K562 (cell line): ENCODE measurements at regions not wholly inside any gene's neighbourhood (a gene's known extent, or its start where the extent isn't known, plus 50 kb on each side); places are given as distances from the start of the nearest gene placed in this dataset.

ENCODE experiments used
- CGGBP1 ChIP-seq: fragments of 250-450 bp; sonication (Bioruptor Pico); IDR thresholded peaks from 2 replicates; pipeline ENCODE4 v1.9.0; 2021; ENCODE audit warnings: mild to moderate bottlenecking
- DNMT1 ChIP-seq: fragments of 450-650 bp; IDR thresholded peaks from 2 replicates; pipeline ENCODE4 v1.6.1; 2016; ENCODE audit warnings: antibody characterized with exemption, mild to moderate bottlenecking
- HNRNPK ChIP-seq: fragments of 200-400 bp; formaldehyde crosslinking; IDR thresholded peaks from one replicate; pipeline ENCODE4 v1.6.1; 2018; ENCODE audit warnings: mild to moderate bottlenecking, low read depth, low read length; ENCODE audit not compliant: poor library complexity, severe bottlenecking
- MEIS2 ChIP-seq: fragments of 450-650 bp; IDR thresholded peaks from 2 replicates; pipeline ENCODE4 v1.6.1; 2014; ENCODE audit warnings: mild to moderate bottlenecking; ENCODE audit not compliant: partially characterized antibody
- MYBL2 ChIP-seq, 2 experiments: fragments of 450-650 bp in 1 of 2; sonication (generic) in 1 of 2; formaldehyde crosslinking in 1 of 2; IDR thresholded peaks; 2 replicates each; pipeline versions ENCODE4 v1.6.1 to v1.8.1; 2017 to 2022; ENCODE audit warnings: borderline replicate concordance in 1 of 2, inconsistent platforms in 1 of 2, low read depth in 1 of 2, mild to moderate bottlenecking in 1 of 2, missing genetic modification reagents in 1 of 2, moderate library complexity in 1 of 2
- OTX1 ChIP-seq: fragments of 450-650 bp; formaldehyde crosslinking; IDR thresholded peaks from 2 replicates; pipeline ENCODE4 v1.4.0; 2022; ENCODE audit warnings: mild to moderate bottlenecking
- PKNOX1 ChIP-seq: fragments of 450-650 bp; IDR thresholded peaks from 2 replicates; pipeline ENCODE4 v1.6.1; 2016
- PTRF ChIP-seq: fragments of 450-650 bp; IDR thresholded peaks from 2 replicates; pipeline ENCODE4 v1.6.1; 2016; ENCODE audit warnings: mild to moderate bottlenecking, missing genetic modification characterization, missing compliant biosample characterization
- SP1 ChIP-seq: sonication (generic); formaldehyde crosslinking; IDR thresholded peaks from 2 replicates; pipeline ENCODE4 v1.8.1; 2022; ENCODE audit warnings: mild to moderate bottlenecking, missing genetic modification reagents
- TAF15 ChIP-seq: fragments of 200-400 bp; formaldehyde crosslinking; IDR thresholded peaks from 2 replicates; pipeline ENCODE4 v1.6.1; 2017; ENCODE audit warnings: mild to moderate bottlenecking, low read depth, low read length, moderate library complexity
- TAF7 ChIP-seq: fragments of 450-650 bp; IDR thresholded peaks from 2 replicates; pipeline ENCODE4 v1.6.1; 2016; ENCODE audit warnings: missing genetic modification characterization, missing compliant biosample characterization
- TEAD2 ChIP-seq: fragments of 450-650 bp; IDR thresholded peaks from 2 replicates; pipeline ENCODE4 v1.6.1; 2016; ENCODE audit warnings: missing genetic modification characterization, control low read depth, missing compliant biosample characterization
- THRA ChIP-seq: fragments of 450-650 bp; IDR thresholded peaks from 2 replicates; pipeline ENCODE4 v1.6.1; 2017; ENCODE audit warnings: mild to moderate bottlenecking, moderate library complexity
- ZBED1 ChIP-seq: IDR thresholded peaks from 2 replicates; pipeline ENCODE4 v1.6.1; 2014
- ZNF165 ChIP-seq: fragments of 250-450 bp; sonication (Bioruptor Pico); IDR thresholded peaks from 2 replicates; pipeline ENCODE4 v1.4.0; 2020; ENCODE audit warnings: borderline replicate concordance
- ZNF24 ChIP-seq: fragments of 450-650 bp; IDR thresholded peaks from 2 replicates; pipeline ENCODE4 v1.6.1; 2016
- ZNF277 ChIP-seq: fragments of 250-450 bp; sonication (Bioruptor Pico); IDR thresholded peaks from 2 replicates; pipeline ENCODE4 v1.8.0; 2022; ENCODE audit warnings: inconsistent platforms, mild to moderate bottlenecking, moderate library complexity, borderline replicate concordance
- ZNF316 ChIP-seq: fragments of 450-650 bp; IDR thresholded peaks from 2 replicates; pipeline ENCODE4 v1.6.1; 2016
- ZNF644 ChIP-seq: fragments of 200-800 bp; sonication (Bioruptor generic); IDR thresholded peaks from 2 replicates; pipeline ENCODE4 v1.6.1; 2016; ENCODE audit warnings: low read depth, missing genetic modification characterization, missing compliant biosample characterization
- TF ChIP-seq, protein P1 (sequence below): fragments of 450-650 bp; conservative IDR thresholded peaks from 2 replicates; pipeline ENCODE4 v1.6.1; 2016; ENCODE audit warnings: missing genetic modification characterization, low read depth, mild to moderate bottlenecking, missing compliant biosample characterization, moderate library complexity
- TF ChIP-seq, protein P2 (sequence below): fragments of 450-650 bp; IDR thresholded peaks from 2 replicates; pipeline ENCODE4 v1.7.1; 2018; ENCODE audit warnings: mild to moderate bottlenecking, low read depth; ENCODE audit not compliant: partially characterized antibody

DNA sequence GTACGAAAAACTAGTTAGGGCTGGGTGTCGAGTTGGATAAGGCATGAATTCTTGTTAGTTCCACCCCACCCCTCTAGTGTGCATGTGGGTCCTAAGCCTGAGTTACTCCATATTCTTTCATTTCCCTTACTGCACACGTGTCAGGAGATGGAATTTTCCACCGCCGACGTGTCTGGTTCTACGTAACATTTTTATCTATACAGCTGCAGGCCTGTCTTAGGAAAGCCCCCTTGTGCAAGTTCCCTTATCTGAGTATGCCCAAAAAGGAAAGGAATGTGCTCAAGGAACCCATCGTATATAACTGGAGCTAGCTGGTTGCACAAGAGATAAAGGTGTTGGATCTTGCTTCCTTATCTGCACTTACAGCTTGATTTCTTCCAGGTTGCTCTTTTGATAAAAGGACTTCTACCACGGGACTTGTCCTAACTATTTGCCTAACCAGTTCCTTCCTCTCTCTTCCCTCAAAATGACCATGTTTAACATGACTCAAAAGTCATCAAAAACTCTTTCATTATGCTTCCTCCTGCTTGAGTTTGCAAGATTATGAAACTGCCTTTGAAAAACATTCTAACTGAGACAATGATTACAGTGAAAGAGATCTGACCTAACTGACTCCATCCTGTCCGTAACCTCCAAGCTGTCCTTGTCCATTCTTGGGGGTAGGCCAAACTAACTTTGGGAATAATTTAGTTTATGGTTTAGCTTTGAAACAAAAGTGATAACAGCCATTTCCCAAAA is 181.4 kb downstream of the AKR1D1 start (continued):
- TF ChIP-seq PKNOX1 (peak; percentile 59), HNRNPK (no peak), PTRF (peak; percentile 99), SP1 (CRISPR knock-in tag) (peak; percentile 85), ZBED1 (peak; percentile 98), ZNF24 (peak; percentile 94), CGGBP1 (CRISPR knock-in tag) (peak; percentile 76), ZNF277 (CRISPR knock-in tag) (peak; percentile 82), DNMT1 (0 out of 2 replicates have a peak, but pooled peaks have one; percentile 13), ZNF165 (CRISPR knock-in tag) (peak; percentile 100), TAF7 (tag) (peak; percentile 94), TAF15 (no peak), OTX1 (CRISPR knock-in tag) (peak; percentile 99), MYBL2 (IDR thresholded peaks at IDR 0.05; ENCODE audit: low read depth) (peak; percentile 52), MYBL2 (CRISPR knock-in tag; IDR thresholded peaks at IDR 0.05; ENCODE audit: borderline replicate concordance) (no peak), ZNF644 (tag) (peak; percentile 100), TEAD2 (tag) (peak; percentile 99), MEIS2 (peak; percentile 71), ZNF316 (peak; percentile 52), THRA (no peak)
- TF ChIP-seq, protein P1, sequence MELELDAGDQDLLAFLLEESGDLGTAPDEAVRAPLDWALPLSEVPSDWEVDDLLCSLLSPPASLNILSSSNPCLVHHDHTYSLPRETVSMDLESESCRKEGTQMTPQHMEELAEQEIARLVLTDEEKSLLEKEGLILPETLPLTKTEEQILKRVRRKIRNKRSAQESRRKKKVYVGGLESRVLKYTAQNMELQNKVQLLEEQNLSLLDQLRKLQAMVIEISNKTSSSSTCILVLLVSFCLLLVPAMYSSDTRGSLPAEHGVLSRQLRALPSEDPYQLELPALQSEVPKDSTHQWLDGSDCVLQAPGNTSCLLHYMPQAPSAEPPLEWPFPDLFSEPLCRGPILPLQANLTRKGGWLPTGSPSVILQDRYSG (tag): peak; percentile 99
- TF ChIP-seq, protein P2, sequence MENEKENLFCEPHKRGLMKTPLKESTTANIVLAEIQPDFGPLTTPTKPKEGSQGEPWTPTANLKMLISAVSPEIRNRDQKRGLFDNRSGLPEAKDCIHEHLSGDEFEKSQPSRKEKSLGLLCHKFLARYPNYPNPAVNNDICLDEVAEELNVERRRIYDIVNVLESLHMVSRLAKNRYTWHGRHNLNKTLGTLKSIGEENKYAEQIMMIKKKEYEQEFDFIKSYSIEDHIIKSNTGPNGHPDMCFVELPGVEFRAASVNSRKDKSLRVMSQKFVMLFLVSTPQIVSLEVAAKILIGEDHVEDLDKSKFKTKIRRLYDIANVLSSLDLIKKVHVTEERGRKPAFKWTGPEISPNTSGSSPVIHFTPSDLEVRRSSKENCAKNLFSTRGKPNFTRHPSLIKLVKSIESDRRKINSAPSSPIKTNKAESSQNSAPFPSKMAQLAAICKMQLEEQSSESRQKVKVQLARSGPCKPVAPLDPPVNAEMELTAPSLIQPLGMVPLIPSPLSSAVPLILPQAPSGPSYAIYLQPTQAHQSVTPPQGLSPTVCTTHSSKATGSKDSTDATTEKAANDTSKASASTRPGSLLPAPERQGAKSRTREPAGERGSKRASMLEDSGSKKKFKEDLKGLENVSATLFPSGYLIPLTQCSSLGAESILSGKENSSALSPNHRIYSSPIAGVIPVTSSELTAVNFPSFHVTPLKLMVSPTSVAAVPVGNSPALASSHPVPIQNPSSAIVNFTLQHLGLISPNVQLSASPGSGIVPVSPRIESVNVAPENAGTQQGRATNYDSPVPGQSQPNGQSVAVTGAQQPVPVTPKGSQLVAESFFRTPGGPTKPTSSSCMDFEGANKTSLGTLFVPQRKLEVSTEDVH: peak; percentile 81
